ENCODE measurements at regions not wholly inside any gene's neighbourhood (a gene's known extent, or its start where the extent isn't known, plus 50 kb on each side); places are given as distances from the start of the nearest gene placed in this dataset.

GRCh38 chr5:42930934-42931333 is 109.2 kb downstream of the ANXA2R start:
- intact Hi-C loops (cut with DNase I): no loop called here
- Histone ChIP-seq H3K9me3 (no peaks in the 10 kb centered on the region), H3K27me3 (no peaks in the 10 kb centered on the region), H3K27ac (no peak overlapping the region), H3K36me3 (no peaks in the 10 kb centered on the region), H3K4me1 (no peaks in the 10 kb centered on the region), H3K4me3 (replicated peaks in 1 of 3) (no peak overlapping the region)
- TF ChIP-seq POLR2A (IDR thresholded peaks at IDR 0.05): no peak
- TF ChIP-seq CTCF (IDR thresholded peaks at IDR 0.05): no peak
- no peak for DNase-seq
- WGBS, 2 donors: 91 to 94% methylated on average over 1 of the region's 1 CpG

- Histone ChIP-seq H3K27me3 (no peaks in the 10 kb centered on the region), H3K36me3 (no peaks in the 10 kb centered on the region), H3K4me3 (replicated peaks in 1 of 3) (no peak overlapping the region), H3K4me1 (no peaks in the 10 kb centered on the region), H3K27ac (no peak overlapping the region), H3K9me3 (no peaks in the 10 kb centered on the region)
- DNase-seq: no peak
- intact Hi-C loops (cut with DNase I): no loop called here
- WGBS, 2 donors: 54 to 73% methylated on average over 4 of the region's 4 CpGs
- no peak for TF ChIP-seq CTCF (IDR thresholded peaks at IDR 0.05)
- TF ChIP-seq POLR2A (IDR thresholded peaks at IDR 0.05): no peak
Observed at GRCh38 chr5:42929871-42930270, 110.2 kb downstream of the ANXA2R start.

- Histone ChIP-seq H3K9me3 (no peaks in the 10 kb centered on the region), H3K36me3 (no peaks in the 10 kb centered on the region), H3K27me3 (no peaks in the 10 kb centered on the region), H3K4me1 (no peaks in the 10 kb centered on the region), H3K27ac (no peak overlapping the region), H3K4me3 (replicated peaks in 1 of 3) (no peak overlapping the region)
- no peak for DNase-seq
- no peak for TF ChIP-seq CTCF (IDR thresholded peaks at IDR 0.05)
- intact Hi-C loops (cut with DNase I): no loop called here
- WGBS, 2 donors: 92 to 95% methylated on average over 8 of the region's 8 CpGs
Observed at GRCh38 chr5:42927730-42928129, 112.4 kb downstream of the ANXA2R start.

GRCh38 chr5:42924686-42925085 is 113.0 kb upstream of the SELENOP start:
- WGBS, 2 donors: 86 to 90% methylated on average over 16 of the region's 16 CpGs
- intact Hi-C loops (cut with DNase I): no loop called here
- Histone ChIP-seq H3K27ac (no peak overlapping the region), H3K36me3 (no peaks in the 10 kb centered on the region), H3K4me3 (replicated peaks in 1 of 3) (no peak overlapping the region), H3K4me1 (no peaks in the 10 kb centered on the region), H3K27me3 (no peaks in the 10 kb centered on the region), H3K9me3 (no peaks in the 10 kb centered on the region)
- TF ChIP-seq CTCF (IDR thresholded peaks at IDR 0.05): no peak
- TF ChIP-seq POLR2A (IDR thresholded peaks at IDR 0.05): no peak
- DNase-seq: no peak

- Histone ChIP-seq H3K9me3 (no peaks in the 10 kb centered on the region), H3K4me1 (no peaks in the 10 kb centered on the region), H3K27ac (no peak overlapping the region), H3K36me3 (no peaks in the 10 kb centered on the region), H3K4me3 (replicated peaks in 1 of 3) (no peak overlapping the region), H3K27me3 (no peaks in the 10 kb centered on the region)
- DNase-seq: no peak
- no peak for TF ChIP-seq POLR2A (IDR thresholded peaks at IDR 0.05)
- no peak for TF ChIP-seq CTCF (IDR thresholded peaks at IDR 0.05)
- intact Hi-C loops (cut with DNase I): no loop called here
- WGBS, 2 donors: 62% methylated on average over 15 to 18 of the region's 37 CpGs
Observed at GRCh38 chr5:42924226-42924625, 112.5 kb upstream of the SELENOP start.

Measured in thyroid gland (tissue), 4 donors.